Psoas muscle (tissue), 7 donors: ENCODE measurements at regions not wholly inside any gene's neighbourhood (a gene's known extent, or its start where the extent isn't known, plus 50 kb on each side); places are given as distances from the start of the nearest gene placed in this dataset.

Experiments used
- ATAC-seq, 4 donors: fragments of 200-7000 bp; cut with Tn5 transposase; one replicate each; pipeline ENCODE4 v1.9.1; 2020; ENCODE audit warnings: moderate library complexity in 3 of 4, mild to moderate bottlenecking in 2 of 4
- DNase-seq, 2 donors: peaks; one replicate each; pipeline ENCODE4 v3.0.0-alpha.2; 2020
- H3K27ac ChIP-seq: fragments of 200-600 bp; one replicate; pipeline ENCODE4 v1.8.0; 2022
- H3K27me3 ChIP-seq, 3 donors: fragments of 200-600 bp in 1 of 3; one replicate each; pipeline versions ENCODE4 v1.6.1 to v1.8.0; 2013 to 2022; ENCODE audit warnings: low read length in 2 of 3, mild to moderate bottlenecking in 2 of 3, moderate library complexity in 1 of 3; ENCODE audit not compliant: insufficient read depth in 3 of 3
- H3K36me3 ChIP-seq, 2 donors: fragments of 200-600 bp in 1 of 2; one replicate each; pipeline versions ENCODE4 v1.6.1 to v1.8.0; 2013 to 2022; ENCODE audit warnings: low read depth in 1 of 2, mild to moderate bottlenecking in 1 of 2, moderate library complexity in 1 of 2; ENCODE audit not compliant: insufficient read depth in 1 of 2
- H3K4me1 ChIP-seq: fragments of 200-600 bp; one replicate; pipeline ENCODE4 v1.8.0; 2022
- H3K4me3 ChIP-seq: fragments of 200-600 bp; one replicate; pipeline ENCODE4 v1.8.0; 2022; ENCODE audit warnings: mild to moderate bottlenecking
- H3K9me3 ChIP-seq: fragments of 200-600 bp; one replicate; pipeline ENCODE4 v1.8.0; 2022
- CTCF ChIP-seq: fragments of 200-600 bp; IDR thresholded peaks from one replicate; pipeline ENCODE4 v1.8.0; 2022; ENCODE audit warnings: antibody characterized with exemption
- WGBS, 3 donors: extraction: QIAGEN DNeasy Blood & Tissue Kit; methylation state at CpG; one replicate each; pipeline versions ENCODE4 v1.1.6 to v1.1.7; 2013; 5-methylcytosine and 5-hydroxymethylcytosine counted together
- intact Hi-C, 2 donors: fragments of 100-400 bp; cut with DNase I; formaldehyde crosslinking; loops; one replicate each; pipeline versions ENCODE4 v1.11.0 to v1.14.2; 2022
- donor health status: healthy with polysubstance abuse.
- donor health status: DM: no; HTN: no; CAD: no; lungs with moderate emphysema.
- donor health status: Bipolar disorder and iron deficiency.
- donor health status: healthy.
- donor health status: DM: yes; HTN: yes; CAD: no.
- donor health status: DM: no; HTN: no; CAD: no.
- donor health status: DM: yes; HTN: yes; CAD: no.

DNA sequence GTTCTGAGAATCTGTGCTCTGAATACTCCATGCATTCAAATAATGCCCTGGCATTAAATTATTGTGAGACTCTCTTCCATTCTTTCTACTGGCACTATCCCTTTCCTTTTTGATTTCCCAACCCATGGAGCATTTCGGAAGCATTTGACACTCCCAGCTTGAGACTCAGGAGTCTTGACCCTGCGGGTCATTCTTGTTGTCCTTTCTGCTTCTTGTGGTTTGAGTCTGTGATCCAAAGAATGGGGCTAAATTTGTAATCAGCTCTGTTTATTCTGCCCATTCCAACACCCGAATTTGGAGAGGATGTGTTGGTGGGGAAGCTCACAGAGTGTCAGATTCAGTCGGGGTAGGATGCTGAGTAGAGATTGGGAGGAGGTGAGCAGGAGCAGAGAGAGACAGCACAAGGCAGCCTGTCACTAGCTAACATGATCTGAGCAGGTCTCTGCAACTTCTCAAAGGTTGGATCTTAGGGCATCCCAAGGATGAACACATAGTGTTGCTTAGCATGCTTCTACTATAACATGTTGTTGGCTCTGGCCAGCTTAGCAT lies 80.4 kb upstream of the BMPER start:
- no peaks in the 10 kb centered on the region for H3K4me1 ChIP-seq
- H3K27ac ChIP-seq = no peak overlapping the region
- no peak for TF ChIP-seq CTCF
- 62 to 82% (median 62%) methylated on average over 4 of the region's 4 CpGs for WGBS, 3 donors
- H3K9me3 ChIP-seq = no peaks in the 10 kb centered on the region
- no peak overlapping the region for H3K4me3 ChIP-seq
- DNase-seq = no peak
- ATAC-seq = no peak
- no peaks in the 10 kb centered on the region for H3K36me3 ChIP-seq
- H3K27me3 ChIP-seq = no peaks in the 10 kb centered on the region
- intact Hi-C loops = no loop called here

DNA sequence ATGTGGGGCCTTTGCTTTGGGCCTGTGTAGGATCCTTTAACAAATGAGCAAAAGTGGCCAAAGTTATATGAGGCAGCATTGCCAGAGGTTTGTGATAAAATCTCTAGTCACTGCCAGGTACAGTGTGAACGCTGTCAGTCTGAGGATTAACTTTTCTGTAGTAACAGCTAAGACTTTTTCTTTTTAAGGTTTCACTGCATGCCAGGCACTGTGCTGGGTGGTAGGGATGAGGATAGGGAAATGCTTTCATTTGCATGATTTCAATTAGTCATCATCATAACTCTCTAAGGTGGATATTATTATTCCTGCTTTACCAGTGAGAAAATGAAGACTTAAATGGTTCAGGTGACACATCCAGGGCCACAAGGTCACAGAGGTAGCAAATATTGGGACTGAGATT lies 79.7 kb upstream of the BMPER start:
- H3K4me3 ChIP-seq = no peak overlapping the region
- intact Hi-C loops = no loop called here
- no peaks in the 10 kb centered on the region for H3K9me3 ChIP-seq
- DNase-seq (no peak), ATAC-seq (no peak)
- TF ChIP-seq CTCF = no peak
- 44 to 84% (median 65%) methylated on average over 1 of the region's 1 CpG for WGBS, 3 donors
- no peaks in the 10 kb centered on the region for H3K4me1 ChIP-seq
- H3K36me3 ChIP-seq = no peaks in the 10 kb centered on the region
- no peak overlapping the region for H3K27ac ChIP-seq
- no peaks in the 10 kb centered on the region for H3K27me3 ChIP-seq

DNA sequence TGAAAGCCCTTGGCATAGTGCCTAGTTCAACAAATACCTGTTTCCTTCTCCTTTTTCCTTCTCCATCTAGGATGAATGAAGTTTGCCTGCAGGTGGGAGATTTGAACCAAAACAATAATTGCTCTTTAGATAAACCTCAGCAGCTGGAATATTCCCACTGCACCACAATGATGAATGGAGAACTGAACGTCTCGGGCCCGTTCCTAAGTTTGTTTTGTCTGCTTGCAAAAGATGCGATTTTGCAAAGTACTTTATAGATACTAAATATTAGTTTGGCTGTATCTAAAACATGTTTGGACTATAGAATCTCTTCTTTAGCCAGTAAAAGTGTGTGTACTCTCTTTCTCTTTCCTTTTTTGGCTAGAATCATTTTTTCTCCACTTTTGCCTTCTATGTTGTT lies 75.8 kb upstream of the BMPER start:
- Histone ChIP-seq H3K36me3 (no peaks in the 10 kb centered on the region), H3K27ac (no peak overlapping the region), H3K4me3 (no peak overlapping the region), H3K4me1 (peaks cover 13% of the 10 kb centered on the region), H3K9me3 (no peaks in the 10 kb centered on the region), H3K27me3 (no peaks in the 10 kb centered on the region)
- ATAC-seq = no peak
- no peak for DNase-seq
- TF ChIP-seq CTCF = no peak
- intact Hi-C loops = no loop called here
- 83 to 90% (median 90%) methylated on average over 4 of the region's 4 CpGs for WGBS, 3 donors

DNA sequence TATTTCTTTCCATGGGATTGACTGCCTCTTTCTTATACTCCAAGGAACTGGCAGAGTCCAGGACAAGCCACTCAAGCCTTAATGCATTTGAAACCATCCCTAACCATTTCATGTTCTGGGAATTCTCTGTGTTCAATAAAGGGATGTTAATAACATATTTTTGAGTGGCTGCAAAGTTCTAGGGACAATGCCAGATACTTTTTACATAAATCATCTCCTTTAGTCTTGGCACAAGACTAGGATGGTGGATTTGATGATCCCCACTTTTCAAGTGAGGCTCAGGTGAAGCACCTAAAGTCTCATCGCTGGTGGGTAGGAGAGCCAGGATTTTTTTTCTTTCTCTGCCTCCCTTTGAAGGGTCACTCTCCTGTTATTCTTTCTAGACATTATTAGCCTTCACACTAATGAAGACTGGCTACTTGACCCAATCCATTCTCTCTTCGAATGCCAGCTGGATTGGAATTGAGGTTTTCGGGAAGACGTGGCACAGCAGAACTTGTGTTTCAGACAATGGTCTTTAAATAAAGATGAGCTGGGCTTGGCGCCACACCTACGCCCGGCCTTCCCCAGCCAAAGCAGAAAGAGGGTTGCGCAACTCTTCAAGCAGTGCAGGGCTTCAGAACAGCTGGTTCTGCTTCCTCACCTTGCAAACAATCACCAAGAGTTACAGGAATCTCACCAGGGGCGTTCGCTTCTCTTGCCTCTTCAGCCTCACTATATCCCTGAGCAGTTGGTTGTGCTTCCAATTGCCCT lies 73.8 kb upstream of the BMPER start:
- WGBS, 3 donors = 24 to 43% (median 29%) methylated on average over 10 of the region's 10 CpGs
- H3K27me3 ChIP-seq = no peaks in the 10 kb centered on the region
- peak overlapping the region; percentile 32 for H3K27ac ChIP-seq
- H3K4me1 ChIP-seq = peaks cover 13% of the 10 kb centered on the region
- no peak for TF ChIP-seq CTCF
- H3K36me3 ChIP-seq = no peaks in the 10 kb centered on the region
- ATAC-seq = peak; percentile 89 to 92 (median 92)
- no peaks in the 10 kb centered on the region for H3K9me3 ChIP-seq
- peak; percentile 66 to 75 for DNase-seq
- H3K4me3 ChIP-seq = peak overlapping the region; percentile 8
- intact Hi-C loops = no loop called here
